Activated naive CD4-positive, alpha-beta T cell treated with anti-CD3 and anti-CD28 coated beads, Interleukin-2, amount 50 U/mL, for 72 hours (primary cell): ENCODE measurements at regions not wholly inside any gene's neighbourhood (a gene's known extent, or its start where the extent isn't known, plus 50 kb on each side); places are given as distances from the start of the nearest gene placed in this dataset.
"Not testable (repeated sequence)": the region's sequence is repeated elsewhere in the genome, so short reads cannot be mapped to it uniquely, and the experiment has no call there.

Source experiments
- ATAC-seq, 2 donors: fragments of 150-1000 bp; cut with Tn5 transposase; 2 replicates each; pipeline ENCODE4 v1.10.0; 2021; ENCODE audit warnings: mild to moderate bottlenecking in 2 of 2, moderate library complexity in 2 of 2
- DNase-seq, 2 donors: peaks; one replicate each; pipeline ENCODE4 v3.0.0; 2021 to 2022; ENCODE audit warnings: low spot score in 2 of 2
- H3K27ac Mint-ChIP-seq, 2 donors: one replicate each; pipeline ENCODE4 v1.8.0; 2022; ENCODE audit warnings: mild to moderate bottlenecking in 2 of 2, mixed read lengths in 2 of 2
- H3K36me3 Mint-ChIP-seq, 2 donors: one replicate each; pipeline ENCODE4 v1.8.0; 2022; ENCODE audit warnings: mixed read lengths in 2 of 2
- H3K9me3 Mint-ChIP-seq, 2 donors: one replicate each; pipeline ENCODE4 v1.8.0; 2022; ENCODE audit warnings: mixed read lengths in 2 of 2

DNA sequence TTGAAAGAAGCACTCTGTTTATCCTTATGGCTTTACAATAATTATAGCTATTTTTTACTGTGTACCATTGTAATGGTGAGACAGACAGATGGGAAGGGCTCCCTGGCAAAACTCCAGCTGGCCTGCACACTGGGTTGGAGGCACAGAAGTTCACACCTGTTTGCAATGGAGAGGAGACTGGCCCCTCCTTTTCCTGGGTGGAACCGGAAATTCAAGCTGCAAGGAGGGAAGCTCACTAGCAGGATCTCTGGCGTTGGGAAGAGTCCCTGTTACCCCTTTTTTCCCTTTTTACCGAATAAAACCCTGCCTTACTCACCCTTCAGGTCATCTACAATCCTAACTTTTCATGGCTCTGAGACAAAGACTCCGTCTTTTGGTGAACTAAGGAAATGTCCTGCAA is 100.3 kb upstream of the TFPI start:
- ATAC-seq = no peak
- Mint-ChIP-seq H3K9me3 (no peaks in the 10 kb centered on the region), H3K36me3 (no peaks in the 10 kb centered on the region), H3K27ac (no peak overlapping the region)
- DNase-seq = no peak

- ATAC-seq = no peak
- DNase-seq = no peak
- Mint-ChIP-seq H3K27ac (no peak overlapping the region), H3K9me3 (no peaks in the 10 kb centered on the region), H3K36me3 (no peaks in the 10 kb centered on the region)
Measured at GRCh38 chr2:187655001-187655400, 100.8 kb upstream of the TFPI start.

DNA sequence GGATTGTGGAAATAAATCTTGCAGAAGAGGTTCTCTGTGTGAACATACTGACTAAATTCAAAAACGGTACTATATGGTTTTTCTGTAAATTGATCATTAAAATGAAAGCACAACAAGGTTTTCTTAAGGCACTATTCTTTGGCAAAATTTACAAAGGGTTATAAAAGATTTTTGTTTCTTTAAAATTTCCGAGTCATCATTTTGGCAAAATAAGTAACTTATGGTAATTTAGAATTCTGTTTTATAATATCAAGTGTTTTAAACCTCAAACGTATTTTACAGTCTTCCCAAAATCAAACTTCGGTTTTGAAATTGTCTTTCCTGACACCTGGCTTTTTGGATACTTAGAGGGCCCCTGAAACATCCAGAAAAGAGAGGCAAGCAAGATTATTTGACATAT is 101.9 kb upstream of the TFPI start:
- DNase-seq (no peak), ATAC-seq (no peak)
- H3K36me3 Mint-ChIP-seq = no peaks in the 10 kb centered on the region
- peaks cover 3 to 4% of the 10 kb centered on the region in 2 donors for H3K9me3 Mint-ChIP-seq
- no peak overlapping the region for H3K27ac Mint-ChIP-seq

DNA sequence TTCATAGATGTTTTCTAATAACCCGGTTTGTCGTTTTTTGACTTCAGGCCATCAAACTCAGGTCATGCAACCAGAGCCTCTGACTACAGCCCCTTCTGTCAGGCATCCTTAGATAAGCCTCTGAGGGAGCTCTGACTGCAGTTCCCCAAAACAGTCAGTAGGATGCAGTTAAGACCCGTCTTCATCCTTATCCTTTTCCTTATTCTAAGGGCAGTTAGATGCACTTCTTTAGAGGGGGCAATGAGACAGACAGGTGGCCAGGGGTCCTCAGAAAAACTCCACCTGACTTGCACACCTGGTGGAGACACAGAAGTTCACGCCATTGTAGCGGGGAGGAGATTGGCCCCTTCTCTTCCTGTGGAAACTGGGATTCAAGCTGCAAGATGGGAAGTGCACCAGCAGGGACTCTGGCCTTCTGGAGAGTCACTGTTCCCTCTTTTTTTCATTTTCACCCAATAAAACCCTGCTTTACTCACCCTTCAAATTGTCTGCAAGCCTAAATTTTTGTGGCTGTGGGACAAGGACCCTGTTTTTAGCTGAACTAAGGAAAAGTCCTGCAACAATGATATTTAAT is 104.8 kb upstream of the TFPI start:
- Mint-ChIP-seq H3K27ac (no peak overlapping the region), H3K36me3 (no peaks in the 10 kb centered on the region), H3K9me3 (peaks cover 3 to 4% of the 10 kb centered on the region in 2 donors)
- no peak for ATAC-seq
- no peak for DNase-seq

GRCh38 chr2:187676050-187676449 is 121.8 kb upstream of the TFPI start:
- not testable (repeated sequence) for H3K27ac Mint-ChIP-seq, H3K9me3 Mint-ChIP-seq, ATAC-seq, H3K36me3 Mint-ChIP-seq, DNase-seq

- ATAC-seq = no peak
- Mint-ChIP-seq H3K9me3 (no peaks in the 10 kb centered on the region), H3K27ac (no peak overlapping the region), H3K36me3 (no peaks in the 10 kb centered on the region)
- DNase-seq = no peak
Measured at GRCh38 chr2:187679454-187679853, 125.2 kb upstream of the TFPI start.

GRCh38 chr2:187684174-187684573 is 129.9 kb upstream of the TFPI start:
- DNase-seq (no peak), ATAC-seq (no peak)
- Mint-ChIP-seq H3K36me3 (no peaks in the 10 kb centered on the region), H3K9me3 (no peaks in the 10 kb centered on the region), H3K27ac (no peak overlapping the region)

DNA sequence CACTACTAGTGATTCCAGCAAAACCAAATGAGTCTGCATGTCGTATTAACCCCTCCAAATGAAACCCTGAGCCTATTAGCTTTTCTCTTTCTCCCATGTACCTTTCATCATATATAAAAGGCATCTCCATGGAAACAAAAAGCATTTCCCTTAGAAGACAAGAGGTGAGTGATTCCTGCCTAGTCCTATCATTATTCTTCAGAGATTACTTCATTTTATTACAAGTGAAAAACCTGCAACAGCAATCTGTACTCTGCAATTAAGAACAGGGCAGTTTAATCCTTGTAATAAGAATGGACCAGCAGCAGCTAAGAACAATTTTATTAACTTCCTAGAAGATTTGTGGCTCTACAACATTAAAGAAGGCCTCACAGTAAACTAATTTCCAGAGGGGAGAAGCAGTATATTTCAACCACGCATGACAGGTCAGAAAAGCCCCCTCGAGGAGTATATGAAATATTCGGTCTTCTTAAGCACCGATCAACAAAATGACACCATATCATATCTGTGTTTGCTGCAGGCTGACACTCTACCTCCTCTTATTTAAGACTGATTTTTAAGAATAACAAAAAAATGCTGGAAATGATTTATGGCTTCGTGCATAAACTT is 132.3 kb upstream of the TFPI start:
- DNase-seq = no peak
- H3K9me3 Mint-ChIP-seq = peaks cover 6 to 8% of the 10 kb centered on the region in 2 donors
- H3K36me3 Mint-ChIP-seq = no peaks in the 10 kb centered on the region
- no peak overlapping the region for H3K27ac Mint-ChIP-seq
- no peak for ATAC-seq

GRCh38 chr2:187687585-187687984 is 133.3 kb upstream of the TFPI start:
- H3K9me3 Mint-ChIP-seq = peaks cover 6 to 8% of the 10 kb centered on the region in 2 donors
- DNase-seq = no peak
- H3K27ac Mint-ChIP-seq = no peak overlapping the region

GRCh38 chr2:187689372-187689771 is 135.1 kb upstream of the TFPI start:
- no peaks in the 10 kb centered on the region for H3K36me3 Mint-ChIP-seq
- ATAC-seq (no peak), DNase-seq (no peak)
- H3K9me3 Mint-ChIP-seq = peaks cover 6 to 8% of the 10 kb centered on the region in 2 donors
- H3K27ac Mint-ChIP-seq = no peak overlapping the region

More at GRCh38 chr2:187687585-187687984, 133.3 kb upstream of the TFPI start:
- H3K36me3 Mint-ChIP-seq = no peaks in the 10 kb centered on the region
- ATAC-seq = no peak

DNA sequence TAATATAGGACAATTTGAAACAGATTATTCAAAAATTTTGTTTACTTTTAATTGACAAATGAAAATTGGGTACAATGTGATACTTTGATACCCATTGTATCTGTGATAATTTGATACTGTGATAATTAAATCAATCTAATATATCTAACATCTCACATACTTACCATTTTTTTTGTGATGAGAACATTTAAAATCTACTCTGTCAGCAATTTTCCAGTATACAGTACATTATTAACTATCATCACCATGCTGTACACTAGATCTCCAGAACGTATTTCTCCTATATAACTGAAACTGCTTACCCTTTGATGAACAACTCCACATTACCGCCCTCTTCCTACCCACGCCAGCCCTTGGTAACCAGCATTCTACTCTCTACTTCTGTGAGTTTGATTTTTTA is 139.7 kb upstream of the TFPI start:
- DNase-seq (no peak), ATAC-seq (no peak)
- peaks cover 6 to 8% of the 10 kb centered on the region in 2 donors for H3K9me3 Mint-ChIP-seq
- no peaks in the 10 kb centered on the region for H3K36me3 Mint-ChIP-seq
- H3K27ac Mint-ChIP-seq = no peak overlapping the region

DNA sequence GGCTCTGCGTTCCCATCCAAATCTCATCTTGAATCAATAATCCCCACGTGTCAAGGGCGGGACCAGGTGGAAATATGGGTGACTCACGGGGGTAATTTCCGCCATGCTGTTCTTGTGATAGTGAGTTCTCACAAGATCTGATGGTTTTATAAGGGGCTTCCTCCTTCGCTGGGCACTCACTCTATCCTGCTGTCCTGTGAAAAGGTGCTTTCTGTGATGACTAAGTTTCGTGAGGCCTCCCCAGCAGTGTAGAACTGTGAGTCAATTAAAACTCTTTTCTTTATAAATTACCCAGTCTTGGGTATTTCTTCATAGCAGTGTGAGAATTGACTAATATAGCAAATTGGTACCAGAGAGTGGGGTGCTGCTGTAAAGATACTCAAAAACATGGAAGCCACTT is 142.4 kb upstream of the TFPI start:
- not testable (repeated sequence) for DNase-seq, H3K9me3 Mint-ChIP-seq, H3K36me3 Mint-ChIP-seq, H3K27ac Mint-ChIP-seq, ATAC-seq

- ATAC-seq = no peak
- H3K36me3 Mint-ChIP-seq = no peaks in the 10 kb centered on the region
- no peaks in the 10 kb centered on the region for H3K9me3 Mint-ChIP-seq
- H3K27ac Mint-ChIP-seq = no peak overlapping the region
- no peak for DNase-seq
Measured at GRCh38 chr2:187698374-187699110, 144.3 kb upstream of the TFPI start.

GRCh38 chr2:187702157-187702556 is 147.9 kb upstream of the TFPI start:
- Mint-ChIP-seq H3K36me3 (no peaks in the 10 kb centered on the region), H3K9me3 (no peaks in the 10 kb centered on the region), H3K27ac (no peak overlapping the region)
- ATAC-seq (no peak), DNase-seq (no peak)

DNA sequence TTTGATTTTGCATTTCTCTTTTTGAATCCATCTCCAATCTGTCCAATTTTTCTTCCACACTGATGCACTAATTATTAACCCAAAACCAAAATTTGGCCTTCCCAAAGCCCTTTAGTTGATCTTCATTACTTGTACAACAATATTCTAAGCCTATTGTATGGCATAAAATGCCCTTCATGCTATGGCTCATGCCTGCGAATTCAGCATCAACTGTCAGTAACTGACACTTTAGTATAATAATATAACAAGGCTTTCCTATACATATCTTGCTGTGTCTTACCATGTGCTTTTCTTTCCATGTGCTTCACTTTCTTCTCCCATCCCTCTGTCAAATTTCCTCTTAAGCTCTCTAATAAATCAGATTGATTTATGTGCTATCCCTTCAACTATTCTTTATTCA is 154.0 kb upstream of the TFPI start:
- Mint-ChIP-seq H3K27ac (no peak overlapping the region), H3K36me3 (no peaks in the 10 kb centered on the region), H3K9me3 (no peaks in the 10 kb centered on the region)
- DNase-seq = no peak
- no peak for ATAC-seq

- no peak for ATAC-seq
- no peak for DNase-seq
- Mint-ChIP-seq H3K27ac (no peak overlapping the region), H3K9me3 (peaks cover 3 to 4% of the 10 kb centered on the region in 2 donors), H3K36me3 (no peaks in the 10 kb centered on the region)
Measured at GRCh38 chr2:187709065-187709464, 154.8 kb upstream of the TFPI start.

GRCh38 chr2:187710791-187711521 is 156.7 kb upstream of the TFPI start:
- no peaks in the 10 kb centered on the region for H3K36me3 Mint-ChIP-seq
- H3K27ac Mint-ChIP-seq = no peak overlapping the region
- no peak for DNase-seq
- peaks cover 4% of the 10 kb centered on the region in 2 donors for H3K9me3 Mint-ChIP-seq
- ATAC-seq = no peak
